MM.1S (cell line): ENCODE measurements at regions not wholly inside any gene's neighbourhood (a gene's known extent, or its start where the extent isn't known, plus 50 kb on each side); places are given as distances from the start of the nearest gene placed in this dataset.

Experiments used
- DNase-seq: peaks from one replicate; pipeline ENCODE4 v3.0.0-alpha.2; 2015
- H2AFZ ChIP-seq: fragments of 300-600 bp; sonication (generic); 2 replicates; pipeline ENCODE4 v1.6.0; 2016; ENCODE audit warnings: antibody characterized with exemption, low read length
- H3F3A ChIP-seq: fragments of 300-600 bp; sonication (generic); 2 replicates; pipeline ENCODE4 v1.6.1; 2016; ENCODE audit warnings: mild to moderate bottlenecking, antibody characterized with exemption, low read length, moderate library complexity, mixed read lengths; ENCODE audit not compliant: insufficient read depth
- H3K27ac ChIP-seq: fragments of 300-600 bp; sonication (generic); 2 replicates; pipeline ENCODE4 v1.5.1; 2016; ENCODE audit warnings: mild to moderate bottlenecking, low read length
- H3K27me3 ChIP-seq: fragments of 300-600 bp; sonication (generic); replicated peaks from 2 replicates; pipeline ENCODE4 v1.6.0; 2016; ENCODE audit warnings: low read length; ENCODE audit not compliant: insufficient read depth
- H3K36me3 ChIP-seq: fragments of 300-600 bp; sonication (generic); replicated peaks from 2 replicates; pipeline ENCODE4 v1.6.1; 2016; ENCODE audit warnings: mild to moderate bottlenecking, low read length, mixed read lengths; ENCODE audit not compliant: insufficient read depth
- H3K4me1 ChIP-seq: fragments of 300-600 bp; sonication (generic); 2 replicates; pipeline ENCODE4 v1.6.1; 2016; ENCODE audit warnings: low read length, mixed read lengths
- H3K4me2 ChIP-seq: fragments of 300-600 bp; sonication (generic); 2 replicates; pipeline ENCODE4 v1.6.0; 2016; ENCODE audit warnings: low read depth, low read length
- H3K4me3 ChIP-seq: fragments of 300-600 bp; sonication (generic); 2 replicates; pipeline ENCODE4 v1.5.1; 2016; ENCODE audit warnings: low read length, mixed read lengths
- H3K79me2 ChIP-seq: fragments of 300-600 bp; sonication (generic); 2 replicates; pipeline ENCODE4 v1.6.1; 2016; ENCODE audit warnings: mixed run types, low read length, mixed read lengths
- H3K9ac ChIP-seq: fragments of 300-600 bp; sonication (generic); 2 replicates; pipeline ENCODE4 v1.6.1; 2016; ENCODE audit warnings: low read length, mixed read lengths
- H3K9me2 ChIP-seq: fragments of 300-600 bp; sonication (generic); replicated peaks from 2 replicates; pipeline ENCODE4 v1.6.1; 2016; ENCODE audit warnings: mild to moderate bottlenecking, low read length, mixed read lengths; ENCODE audit not compliant: insufficient read depth
- H3K9me3 ChIP-seq: fragments of 300-600 bp; sonication (generic); replicated peaks from 2 replicates; pipeline ENCODE4 v1.6.1; 2016; ENCODE audit warnings: mild to moderate bottlenecking, low read length, mixed read lengths; ENCODE audit not compliant: insufficient read depth
- H4K20me1 ChIP-seq: fragments of 300-600 bp; sonication (generic); 2 replicates; pipeline ENCODE4 v1.6.1; 2016; ENCODE audit warnings: mild to moderate bottlenecking, low read length, moderate library complexity, mixed read lengths; ENCODE audit not compliant: insufficient read depth
- CTCF ChIP-seq: fragments of 300-600 bp; sonication (generic); IDR thresholded peaks from 2 replicates; pipeline ENCODE4 v1.5.1; 2016; ENCODE audit warnings: antibody characterized with exemption, low read length, mixed read lengths
- EZH2 ChIP-seq: fragments of 300-600 bp; sonication (generic); optimal IDR thresholded peaks from 2 replicates; pipeline ENCODE3; 2017; ENCODE audit warnings: low read depth, mild to moderate bottlenecking, antibody characterized with exemption, low read length, mixed read lengths
- EZH2phosphoT487 ChIP-seq: fragments of 300-600 bp; sonication (generic); IDR thresholded peaks from 2 replicates; pipeline ENCODE4 v1.6.1; 2018; ENCODE audit warnings: antibody characterized with exemption, low read length

GRCh38 chr4:134952305-134952704, 750.7 kb upstream of the PABPC4L start:
- no peak overlapping the region for H3K4me3 ChIP-seq
- H3F3A ChIP-seq: no peaks in the 10 kb centered on the region
- no peaks in the 10 kb centered on the region for H3K27me3 ChIP-seq
- H3K4me2 ChIP-seq: no peak overlapping the region
- H2AFZ ChIP-seq: no peak overlapping the region
- no peak overlapping the region for H3K9ac ChIP-seq
- no peaks in the 10 kb centered on the region for H4K20me1 ChIP-seq
- H3K36me3 ChIP-seq: no peaks in the 10 kb centered on the region
- no peak overlapping the region for H3K27ac ChIP-seq
- no peaks in the 10 kb centered on the region for H3K9me2 ChIP-seq
- no peaks in the 10 kb centered on the region for H3K4me1 ChIP-seq
- TF ChIP-seq EZH2phosphoT487 (no peak), EZH2 (no peak), CTCF (no peak)
- DNase-seq: no peak
- no peaks in the 10 kb centered on the region for H3K9me3 ChIP-seq
- H3K79me2 ChIP-seq: no peaks in the 10 kb centered on the region

DNA sequence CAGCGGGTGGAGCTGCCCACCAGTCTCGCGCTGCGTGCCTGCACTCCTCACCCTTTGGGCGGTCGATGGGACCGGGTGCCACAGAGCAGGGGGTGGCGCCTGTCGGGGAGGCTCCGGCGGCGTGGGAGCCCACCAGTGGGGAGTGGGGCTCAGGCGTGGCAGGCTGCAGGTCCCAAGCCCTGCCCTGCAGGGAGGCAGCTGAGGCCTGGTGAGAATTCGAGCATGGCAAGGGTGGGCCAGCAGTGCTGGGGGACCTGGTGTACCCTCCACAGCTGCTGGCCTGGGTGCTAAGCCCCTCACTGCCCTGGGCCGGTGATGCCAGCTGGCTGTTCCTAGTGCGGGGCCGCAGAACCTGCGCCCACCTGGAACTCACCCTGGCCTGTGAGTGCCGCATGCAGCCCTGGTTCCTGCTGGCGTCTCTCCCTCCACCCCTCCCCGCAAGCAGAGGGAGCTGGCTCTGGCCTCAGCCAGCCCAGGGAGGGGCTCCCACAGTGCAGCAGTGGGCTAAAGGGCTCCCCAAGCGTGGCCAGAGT, 746.6 kb upstream of the PABPC4L start:
- H3K9ac ChIP-seq: no peak overlapping the region
- H3K27me3 ChIP-seq: no peaks in the 10 kb centered on the region
- H3K36me3 ChIP-seq: no peaks in the 10 kb centered on the region
- no peaks in the 10 kb centered on the region for H4K20me1 ChIP-seq
- H2AFZ ChIP-seq: no peak overlapping the region
- H3K4me2 ChIP-seq: no peak overlapping the region
- no peaks in the 10 kb centered on the region for H3K4me1 ChIP-seq
- H3K9me2 ChIP-seq: no peaks in the 10 kb centered on the region
- TF ChIP-seq EZH2phosphoT487 (no peak), EZH2 (no peak), CTCF (no peak)
- no peak overlapping the region for H3K4me3 ChIP-seq
- no peak for DNase-seq
- H3K79me2 ChIP-seq: no peaks in the 10 kb centered on the region
- no peaks in the 10 kb centered on the region for H3K9me3 ChIP-seq
- H3K27ac ChIP-seq: no peak overlapping the region
- no peaks in the 10 kb centered on the region for H3F3A ChIP-seq

DNA sequence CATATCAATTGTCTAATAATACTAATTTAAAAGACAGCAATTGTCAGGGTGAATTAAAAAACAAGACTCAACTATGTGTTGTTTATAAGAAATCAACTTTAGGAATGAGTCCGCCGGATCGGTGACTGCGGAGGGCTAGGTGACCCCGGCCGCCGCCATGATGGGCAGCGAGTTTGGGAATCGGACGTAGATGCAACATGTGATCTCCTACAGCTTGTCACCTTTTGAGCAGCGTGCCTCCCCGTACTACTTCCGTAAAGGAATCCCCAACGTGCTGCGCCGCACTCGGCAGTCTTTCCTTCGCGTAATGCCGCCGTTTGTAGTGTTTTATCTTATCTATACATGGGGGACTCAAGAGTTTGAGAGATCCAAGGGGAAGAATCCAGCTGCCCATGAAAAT, 742.5 kb upstream of the PABPC4L start:
- Histone ChIP-seq H3K4me3 (no peak overlapping the region), H3K9me2 (no peaks in the 10 kb centered on the region), H3K36me3 (no peaks in the 10 kb centered on the region), H2AFZ (no peak overlapping the region), H3F3A (no peaks in the 10 kb centered on the region), H3K79me2 (no peaks in the 10 kb centered on the region), H3K27ac (no peak overlapping the region), H3K9me3 (no peaks in the 10 kb centered on the region), H3K27me3 (no peaks in the 10 kb centered on the region), H4K20me1 (no peaks in the 10 kb centered on the region), H3K4me1 (no peaks in the 10 kb centered on the region), H3K4me2 (no peak overlapping the region), H3K9ac (no peak overlapping the region)
- no peak for DNase-seq
- no peak for TF ChIP-seq CTCF
- TF ChIP-seq EZH2phosphoT487: no peak
- no peak for TF ChIP-seq EZH2
